ENCODE measurements at regions not wholly inside any gene's neighbourhood (a gene's known extent, or its start where the extent isn't known, plus 50 kb on each side); places are given as distances from the start of the nearest gene placed in this dataset.

GRCh38 chr6:144474904-144475303, 189.8 kb downstream of the UTRN start:
- Mint-ChIP-seq H3K9me3 (peaks cover 15% of the 10 kb centered on the region; the same call in 2 of the 3 replicates), H3K27me3 (ENCODE audit: insufficient read depth, low read depth, poor library complexity) (peaks cover 3% of the 10 kb centered on the region), H3K4me3 (no peak overlapping the region), H3K4me1 (no peaks in the 10 kb centered on the region), H3K27ac (no peak overlapping the region), H3K36me3 (ENCODE audit: low read depth) (peaks cover 43% of the 10 kb centered on the region)
- TF ChIP-seq EZH2 (IDR thresholded peaks at IDR 0.05; ENCODE audit: low read depth, unreplicated experiment) = no peak
- no peak for TF ChIP-seq POLR2AphosphoS5 (IDR thresholded peaks at IDR 0.05; ENCODE audit: low read depth)
- no peak for TF ChIP-seq STAT1 (IDR thresholded peaks at IDR 0.05; ENCODE audit: unreplicated experiment)
- no peak for TF ChIP-seq EZH2phosphoT487 (IDR thresholded peaks at IDR 0.05; ENCODE audit: unreplicated experiment)
- H3K36me3 ChIP-seq (ENCODE audit: insufficient read depth) = peaks cover 9% of the 10 kb centered on the region; the same call in 1 of the 2 replicates
- no peak overlapping the region for H3K27ac ChIP-seq (ENCODE audit: low read depth)
- no peaks in the 10 kb centered on the region for H3K4me1 ChIP-seq (ENCODE audit: insufficient read depth)
- no peak for ATAC-seq
- H3K27me3 ChIP-seq (ENCODE audit: insufficient read depth) = no peaks in the 10 kb centered on the region
- H3K4me3 ChIP-seq = no peak overlapping the region
- no peak overlapping the region for H3K4me2 ChIP-seq
- peaks cover 5% of the 10 kb centered on the region; the same call in 1 of the 2 replicates for H3K9me2 ChIP-seq (ENCODE audit: insufficient read depth)
- H4K20me1 ChIP-seq (replicated peaks; ENCODE audit: insufficient read depth) = no peaks in the 10 kb centered on the region; the same call in 1 of the 2 replicates
- H3F3A ChIP-seq (replicated peaks; ENCODE audit: low read depth) = no peaks in the 10 kb centered on the region
- no peaks in the 10 kb centered on the region for H3K79me2 ChIP-seq (replicated peaks; ENCODE audit: insufficient read depth)
- no peak overlapping the region for H2AFZ ChIP-seq
- no peak for DNase-seq (ENCODE audit: low spot score)

- H3K4me3 Mint-ChIP-seq = no peak overlapping the region
- no peak for TF ChIP-seq CTCF (conservative IDR thresholded peaks at IDR 0.05; ENCODE audit: low read depth in 2 of 2)
- no peak for TF ChIP-seq ZNF331 (CRISPR knock-in tag; IDR thresholded peaks at IDR 0.05; ENCODE audit: low read depth)
- no peak for TF ChIP-seq ZNF114 (CRISPR knock-in tag; IDR thresholded peaks at IDR 0.05)
- TF ChIP-seq STAT1 (IDR thresholded peaks at IDR 0.05; ENCODE audit: unreplicated experiment) = no peak
- no peak for TF ChIP-seq ETS1 (IDR thresholded peaks at IDR 0.05)
- no peak for TF ChIP-seq EZH2phosphoT487 (IDR thresholded peaks at IDR 0.05; ENCODE audit: unreplicated experiment)
- TF ChIP-seq EZH2 (IDR thresholded peaks at IDR 0.05; ENCODE audit: low read depth, unreplicated experiment) = no peak
- no peak for TF ChIP-seq REST (IDR thresholded peaks at IDR 0.05; ENCODE audit: unreplicated experiment)
- no peak for TF ChIP-seq JUNB (IDR thresholded peaks at IDR 0.05; ENCODE audit: unreplicated experiment)
- no peak for TF ChIP-seq CREB1 (CRISPR knock-in tag; IDR thresholded peaks at IDR 0.05; ENCODE audit: low read depth)
- no peak for TF ChIP-seq NANOG (IDR thresholded peaks at IDR 0.05; ENCODE audit: borderline replicate concordance)
- no peak for TF ChIP-seq POLR2AphosphoS5 (IDR thresholded peaks at IDR 0.05; ENCODE audit: low read depth)
Measured at GRCh38 chr6:144475411-144475810, 190.3 kb downstream of the UTRN start.

More at GRCh38 chr6:144475411-144475810, 190.3 kb downstream of the UTRN start:
- Mint-ChIP-seq H3K4me1 (no peaks in the 10 kb centered on the region), H3K36me3 (ENCODE audit: low read depth) (peaks cover 43% of the 10 kb centered on the region), H3K27me3 (ENCODE audit: insufficient read depth, low read depth, poor library complexity) (peaks cover 2% of the 10 kb centered on the region), H3K27ac (no peak overlapping the region), H3K9me3 (peaks cover 12% of the 10 kb centered on the region; the same call in 2 of the 3 replicates)
- Histone ChIP-seq H3F3A (replicated peaks; ENCODE audit: low read depth) (no peaks in the 10 kb centered on the region), H3K36me3 (ENCODE audit: insufficient read depth) (peaks cover 9% of the 10 kb centered on the region; the same call in 1 of the 2 replicates), H3K27ac (ENCODE audit: low read depth) (no peak overlapping the region), H3K4me1 (ENCODE audit: insufficient read depth) (no peaks in the 10 kb centered on the region), H3K4me2 (no peak overlapping the region), H3K79me2 (replicated peaks; ENCODE audit: insufficient read depth) (no peaks in the 10 kb centered on the region), H4K20me1 (replicated peaks; ENCODE audit: insufficient read depth) (no peaks in the 10 kb centered on the region; the same call in 1 of the 2 replicates), H2AFZ (no peak overlapping the region), H3K9me2 (ENCODE audit: insufficient read depth) (peaks cover 5% of the 10 kb centered on the region; the same call in 1 of the 2 replicates), H3K27me3 (ENCODE audit: insufficient read depth) (no peaks in the 10 kb centered on the region), H3K4me3 (no peak overlapping the region)
- ATAC-seq (no peak), DNase-seq (ENCODE audit: low spot score) (no peak)

Data from GM23338 (cell line).